ENCODE measurements at regions not wholly inside any gene's neighbourhood (a gene's known extent, or its start where the extent isn't known, plus 50 kb on each side); places are given as distances from the start of the nearest gene placed in this dataset.

- TF ChIP-seq CTCF (IDR thresholded peaks at IDR 0.05; ENCODE audit: low read depth, low read length), result no peak
- H3K4me3 ChIP-seq (ENCODE audit: low read depth, low read length), result no peak overlapping the region
Observed at GRCh38 chrX:74251006-74251930, 52.7 kb upstream of the ZCCHC13 start.

GRCh38 chrX:74250574-74250973, 53.4 kb upstream of the ZCCHC13 start:
- no peak overlapping the region for H3K4me3 ChIP-seq (ENCODE audit: low read depth, low read length)
- no peak for TF ChIP-seq CTCF (IDR thresholded peaks at IDR 0.05; ENCODE audit: low read depth, low read length)

- H3K4me3 ChIP-seq (ENCODE audit: low read depth, low read length), result no peak overlapping the region
- no peak for TF ChIP-seq CTCF (IDR thresholded peaks at IDR 0.05; ENCODE audit: low read depth, low read length)
Observed at GRCh38 chrX:74249963-74250362, 54.0 kb upstream of the ZCCHC13 start.

GRCh38 chrX:74248889-74249288, 55.1 kb upstream of the ZCCHC13 start:
- no peak overlapping the region for H3K4me3 ChIP-seq (ENCODE audit: low read depth, low read length)
- TF ChIP-seq CTCF (IDR thresholded peaks at IDR 0.05; ENCODE audit: low read depth, low read length), result no peak

GRCh38 chrX:74246524-74246923, 57.5 kb upstream of the ZCCHC13 start:
- H3K4me3 ChIP-seq (ENCODE audit: low read depth, low read length), result no peak overlapping the region
- TF ChIP-seq CTCF (IDR thresholded peaks at IDR 0.05; ENCODE audit: low read depth, low read length), result no peak

- no peak for TF ChIP-seq CTCF (IDR thresholded peaks at IDR 0.05; ENCODE audit: low read depth, low read length)
- H3K4me3 ChIP-seq (ENCODE audit: low read depth, low read length), result no peak overlapping the region
Observed at GRCh38 chrX:74242484-74243138, 61.4 kb upstream of the ZCCHC13 start.

GRCh38 chrX:74242050-74242449, 61.9 kb upstream of the ZCCHC13 start:
- TF ChIP-seq CTCF (IDR thresholded peaks at IDR 0.05; ENCODE audit: low read depth, low read length), result no peak
- H3K4me3 ChIP-seq (ENCODE audit: low read depth, low read length), result no peak overlapping the region
